Spleen (tissue), 11 donors: ENCODE measurements at regions not wholly inside any gene's neighbourhood (a gene's known extent, or its start where the extent isn't known, plus 50 kb on each side); places are given as distances from the start of the nearest gene placed in this dataset.

Experiments used
- DNase-seq: peaks from one replicate; pipeline ENCODE4 v3.0.0-alpha.2; 2020
- H3K27ac ChIP-seq, 8 donors: fragments of 200-600 bp; sonication (generic) in 7 of 8; 1 replicate in 4 of 8; 2 replicates in 4 of 8; pipeline versions ENCODE4 v1.5.0 to v1.8.0; 2016 to 2021; ENCODE audit warnings: inconsistent platforms in 4 of 8, mild to moderate bottlenecking in 4 of 8, moderate library complexity in 1 of 8
- H3K27me3 ChIP-seq, 7 donors: fragments of 200-600 bp; sonication (generic) in 6 of 7; replicated peaks in 1 of 7; 1 replicate in 4 of 7; 2 replicates in 3 of 7; pipeline versions ENCODE4 v1.5.0 to v1.8.0; 2016 to 2021; ENCODE audit warnings: inconsistent platforms in 3 of 7, mild to moderate bottlenecking in 1 of 7
- H3K36me3 ChIP-seq, 6 donors: fragments of 200-600 bp; sonication (generic) in 5 of 6; 1 replicate in 4 of 6; 2 replicates in 2 of 6; pipeline versions ENCODE4 v1.5.0 to v1.8.0; 2016 to 2021; ENCODE audit warnings: inconsistent platforms in 2 of 6
- H3K4me1 ChIP-seq, 6 donors: fragments of 200-600 bp; sonication (generic) in 5 of 6; 1 replicate in 3 of 6; 2 replicates in 3 of 6; pipeline versions ENCODE4 v1.5.0 to v1.8.0; 2016 to 2021; ENCODE audit warnings: inconsistent platforms in 3 of 6
- H3K4me3 ChIP-seq, 8 donors: fragments of 200-600 bp; sonication (generic) in 7 of 8; 1 replicate in 4 of 8; 2 replicates in 4 of 8; pipeline versions ENCODE4 v1.5.0 to v1.8.0; 2016 to 2021; ENCODE audit warnings: inconsistent platforms in 4 of 8, mild to moderate bottlenecking in 4 of 8, moderate library complexity in 2 of 8
- H3K9me3 ChIP-seq, 8 donors: fragments of 200-600 bp; sonication (generic) in 7 of 8; 1 replicate in 4 of 8; 2 replicates in 4 of 8; pipeline versions ENCODE4 v1.5.0 to v1.8.0; 2016 to 2021; ENCODE audit warnings: inconsistent platforms in 4 of 8
- CTCF ChIP-seq, 11 experiments: fragments of 200-600 bp in 7 of 11; fragments of 450-650 bp in 4 of 11; sonication (generic) in 4 of 11; IDR thresholded peaks in 8 of 11; conservative IDR thresholded peaks in 3 of 11; 1 replicate in 7 of 11; 2 replicates in 4 of 11; pipeline versions ENCODE4 v1.4.0 to v1.8.0; 2016 to 2021; ENCODE audit warnings: antibody characterized with exemption in 11 of 11, inconsistent platforms in 4 of 11, mild to moderate bottlenecking in 1 of 11
- POLR2A ChIP-seq, 3 donors: fragments of 450-650 bp; IDR thresholded peaks; one replicate each; pipeline ENCODE4 v1.5.1; 2017; ENCODE audit warnings: antibody characterized with exemption in 3 of 3, mild to moderate bottlenecking in 1 of 3
- POLR2AphosphoS5 ChIP-seq, 3 donors: sonication (generic); formaldehyde crosslinking; IDR thresholded peaks; one replicate each; pipeline ENCODE4 v1.5.1; 2017; ENCODE audit warnings: antibody characterized with exemption in 3 of 3
- WGBS, 5 donors: extraction: QIAGEN DNeasy Blood & Tissue Kit in 3 of 5; methylation state at CpG; one replicate each; pipeline versions ENCODE4 v1.1.5 to v1.1.7; 2013 to 2018; 5-methylcytosine and 5-hydroxymethylcytosine counted together
- intact Hi-C: fragments of 100-400 bp; cut with DNase I; formaldehyde crosslinking; loops from one replicate; pipeline ENCODE4 v1.15.0; 2023; ENCODE audit warnings: low total_unique reads
- donor health status: healthy with polysubstance abuse.
- donor health status: DM: no; HTN: no; CAD: no; lungs with moderate emphysema.
- donor health status: DM: no; HTN: no; CAD: no.
- donor health status: Bipolar disorder and iron deficiency.
- donor health status: healthy.
- donor health status: DM: no; HTN: no; CAD: no.
- donor health status: DM: yes; HTN: yes; CAD: no.

- no peaks in the 10 kb centered on the region for H3K27me3 ChIP-seq
- DNase-seq, result no peak
- intact Hi-C loops, result no loop called here
- no peak overlapping the region for H3K27ac ChIP-seq
- H3K4me1 ChIP-seq, result no peaks in the 10 kb centered on the region
- H3K4me3 ChIP-seq, result no peak overlapping the region
- H3K36me3 ChIP-seq, result no peaks in the 10 kb centered on the region
- WGBS, 5 donors, result 83 to 97% (median 89%) methylated on average over 1 of the region's 1 CpG
- TF ChIP-seq POLR2A (IDR thresholded peaks at IDR 0.05) (no peak), CTCF (IDR thresholded peaks at IDR 0.05 in 8 of 11, conservative IDR thresholded peaks at IDR 0.05 in 3 of 11) (no peak), POLR2AphosphoS5 (IDR thresholded peaks at IDR 0.05) (no peak)
- peaks cover 0 to 3% (median 0%) of the 10 kb centered on the region in 8 donors for H3K9me3 ChIP-seq
These were observed 486.2 kb upstream of the API5 start for GRCh38 chr11:42825598-42825997.

- no peaks in the 10 kb centered on the region for H3K36me3 ChIP-seq
- WGBS, 5 donors, result 58 to 75% (median 63%) methylated on average over 2 of the region's 2 CpGs
- TF ChIP-seq CTCF (IDR thresholded peaks at IDR 0.05 in 8 of 11, conservative IDR thresholded peaks at IDR 0.05 in 3 of 11) (no peak), POLR2A (IDR thresholded peaks at IDR 0.05) (no peak), POLR2AphosphoS5 (IDR thresholded peaks at IDR 0.05) (no peak)
- no peaks in the 10 kb centered on the region for H3K27me3 ChIP-seq
- H3K4me3 ChIP-seq, result no peak overlapping the region
- DNase-seq, result no peak
- H3K9me3 ChIP-seq, result no peaks in the 10 kb centered on the region
- H3K27ac ChIP-seq, result no peak overlapping the region
- intact Hi-C loops, result no loop called here
- H3K4me1 ChIP-seq, result no peaks in the 10 kb centered on the region
These were observed 484.0 kb upstream of the API5 start for GRCh38 chr11:42827845-42828244.

- H3K36me3 ChIP-seq, result no peaks in the 10 kb centered on the region
- TF ChIP-seq POLR2AphosphoS5 (IDR thresholded peaks at IDR 0.05) (no peak), CTCF (IDR thresholded peaks at IDR 0.05 in 8 of 11, conservative IDR thresholded peaks at IDR 0.05 in 3 of 11) (no peak), POLR2A (IDR thresholded peaks at IDR 0.05) (no peak)
These were observed 473.8 kb upstream of the API5 start for GRCh38 chr11:42837994-42838393.

GRCh38 chr11:42840176-42840829, 471.5 kb upstream of the API5 start:
- Histone ChIP-seq H3K4me3 (no peak overlapping the region), H3K36me3 (no peaks in the 10 kb centered on the region), H3K27me3 (no peaks in the 10 kb centered on the region), H3K9me3 (peaks cover 0 to 12% (median 2%) of the 10 kb centered on the region in 8 donors), H3K27ac (no peak overlapping the region), H3K4me1 (no peaks in the 10 kb centered on the region)
- DNase-seq, result no peak
- WGBS, 5 donors, result 73 to 88% (median 78%) methylated on average over 7 of the region's 7 CpGs
- intact Hi-C loops, result no loop called here
- TF ChIP-seq CTCF (IDR thresholded peaks at IDR 0.05 in 8 of 11, conservative IDR thresholded peaks at IDR 0.05 in 3 of 11), result no peak
- TF ChIP-seq POLR2AphosphoS5 (IDR thresholded peaks at IDR 0.05), result no peak
- no peak for TF ChIP-seq POLR2A (IDR thresholded peaks at IDR 0.05)

More at GRCh38 chr11:42837994-42838393, 473.8 kb upstream of the API5 start:
- Histone ChIP-seq H3K4me3 (no peak overlapping the region), H3K4me1 (no peaks in the 10 kb centered on the region), H3K27ac (no peak overlapping the region), H3K9me3 (peaks cover 0 to 12% (median 4%) of the 10 kb centered on the region in 8 donors), H3K27me3 (no peaks in the 10 kb centered on the region)
- intact Hi-C loops, result no loop called here
- DNase-seq, result no peak
- WGBS, 5 donors, result 45 to 80% (median 60%) methylated on average over 3 of the region's 3 CpGs
